ENCODE measurements at regions not wholly inside any gene's neighbourhood (a gene's known extent, or its start where the extent isn't known, plus 50 kb on each side); places are given as distances from the start of the nearest gene placed in this dataset.
"Not testable (repeated sequence)": the region's sequence is repeated elsewhere in the genome, so short reads cannot be mapped to it uniquely, and the experiment has no call there.

GRCh38 chr3:80314541-80314940 is 546.7 kb upstream of the ROBO1 start:
- TF ChIP-seq, protein P1, sequence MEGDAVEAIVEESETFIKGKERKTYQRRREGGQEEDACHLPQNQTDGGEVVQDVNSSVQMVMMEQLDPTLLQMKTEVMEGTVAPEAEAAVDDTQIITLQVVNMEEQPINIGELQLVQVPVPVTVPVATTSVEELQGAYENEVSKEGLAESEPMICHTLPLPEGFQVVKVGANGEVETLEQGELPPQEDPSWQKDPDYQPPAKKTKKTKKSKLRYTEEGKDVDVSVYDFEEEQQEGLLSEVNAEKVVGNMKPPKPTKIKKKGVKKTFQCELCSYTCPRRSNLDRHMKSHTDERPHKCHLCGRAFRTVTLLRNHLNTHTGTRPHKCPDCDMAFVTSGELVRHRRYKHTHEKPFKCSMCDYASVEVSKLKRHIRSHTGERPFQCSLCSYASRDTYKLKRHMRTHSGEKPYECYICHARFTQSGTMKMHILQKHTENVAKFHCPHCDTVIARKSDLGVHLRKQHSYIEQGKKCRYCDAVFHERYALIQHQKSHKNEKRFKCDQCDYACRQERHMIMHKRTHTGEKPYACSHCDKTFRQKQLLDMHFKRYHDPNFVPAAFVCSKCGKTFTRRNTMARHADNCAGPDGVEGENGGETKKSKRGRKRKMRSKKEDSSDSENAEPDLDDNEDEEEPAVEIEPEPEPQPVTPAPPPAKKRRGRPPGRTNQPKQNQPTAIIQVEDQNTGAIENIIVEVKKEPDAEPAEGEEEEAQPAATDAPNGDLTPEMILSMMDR (conservative IDR thresholded peaks at IDR 0.05): not testable (repeated sequence)
- not testable (repeated sequence) for TF ChIP-seq ZFX (IDR thresholded peaks at IDR 0.05)
